WTC11 (cell line): ENCODE measurements at regions not wholly inside any gene's neighbourhood (a gene's known extent, or its start where the extent isn't known, plus 50 kb on each side); places are given as distances from the start of the nearest gene placed in this dataset.

ENCODE experiments used
- ATF6 ChIP-seq: sonication (generic); formaldehyde crosslinking; IDR thresholded peaks from 2 replicates; pipeline ENCODE4 v1.8.1; 2023; ENCODE audit warnings: mild to moderate bottlenecking, missing genetic modification reagents
- CTCF ChIP-seq: fragments of 200-600 bp; IDR thresholded peaks from 2 replicates; pipeline ENCODE4 v1.8.0; 2022; ENCODE audit warnings: antibody characterized with exemption
- FOXK1 ChIP-seq: sonication (generic); formaldehyde crosslinking; IDR thresholded peaks from 2 replicates; pipeline ENCODE4 v1.8.0; 2022; ENCODE audit warnings: mild to moderate bottlenecking, moderate library complexity, missing genetic modification reagents
- IRF2 ChIP-seq: sonication (generic); formaldehyde crosslinking; IDR thresholded peaks from 2 replicates; pipeline ENCODE4 v1.8.0; 2022; ENCODE audit warnings: low read depth, missing genetic modification reagents, borderline replicate concordance
- ZMAT4 ChIP-seq: fragments of 250-450 bp; sonication (Bioruptor Pico); IDR thresholded peaks from 2 replicates; pipeline ENCODE4 v1.9.0; 2021; ENCODE audit warnings: mild to moderate bottlenecking
- ZNF396 ChIP-seq: fragments of 250-450 bp; sonication (Bioruptor Pico); IDR thresholded peaks from 2 replicates; pipeline ENCODE4 v1.8.0; 2021; ENCODE audit warnings: mild to moderate bottlenecking, moderate library complexity, borderline replicate concordance
- ZSCAN18 ChIP-seq: fragments of 250-450 bp; sonication (Bioruptor Pico); IDR thresholded peaks from 2 replicates; pipeline ENCODE4 v2.1.2; 2022; ENCODE audit warnings: mild to moderate bottlenecking, moderate library complexity
- TF ChIP-seq, protein P1 (sequence below): sonication (generic); formaldehyde crosslinking; IDR thresholded peaks from 2 replicates; pipeline ENCODE4 v1.8.1; 2023; ENCODE audit warnings: mild to moderate bottlenecking, missing genetic modification reagents
- TF ChIP-seq, protein P2 (sequence below): sonication (generic); formaldehyde crosslinking; IDR thresholded peaks from 2 replicates; pipeline ENCODE4 v1.8.0; 2022; ENCODE audit warnings: mild to moderate bottlenecking, missing genetic modification reagents
- TF ChIP-seq, protein P3 (sequence below): sonication (generic); formaldehyde crosslinking; IDR thresholded peaks from 2 replicates; pipeline ENCODE4 v1.8.0; 2022; ENCODE audit warnings: mild to moderate bottlenecking, missing genetic modification reagents

- TF ChIP-seq FOXK1, result no peak
- no peak for TF ChIP-seq CTCF
- TF ChIP-seq, protein P1, sequence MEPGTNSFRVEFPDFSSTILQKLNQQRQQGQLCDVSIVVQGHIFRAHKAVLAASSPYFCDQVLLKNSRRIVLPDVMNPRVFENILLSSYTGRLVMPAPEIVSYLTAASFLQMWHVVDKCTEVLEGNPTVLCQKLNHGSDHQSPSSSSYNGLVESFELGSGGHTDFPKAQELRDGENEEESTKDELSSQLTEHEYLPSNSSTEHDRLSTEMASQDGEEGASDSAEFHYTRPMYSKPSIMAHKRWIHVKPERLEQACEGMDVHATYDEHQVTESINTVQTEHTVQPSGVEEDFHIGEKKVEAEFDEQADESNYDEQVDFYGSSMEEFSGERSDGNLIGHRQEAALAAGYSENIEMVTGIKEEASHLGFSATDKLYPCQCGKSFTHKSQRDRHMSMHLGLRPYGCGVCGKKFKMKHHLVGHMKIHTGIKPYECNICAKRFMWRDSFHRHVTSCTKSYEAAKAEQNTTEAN (CRISPR knock-in tag), result no peak
- TF ChIP-seq ZSCAN18 (CRISPR knock-in tag), result no peak
- no peak for TF ChIP-seq ZNF396 (CRISPR knock-in tag)
- TF ChIP-seq, protein P2, sequence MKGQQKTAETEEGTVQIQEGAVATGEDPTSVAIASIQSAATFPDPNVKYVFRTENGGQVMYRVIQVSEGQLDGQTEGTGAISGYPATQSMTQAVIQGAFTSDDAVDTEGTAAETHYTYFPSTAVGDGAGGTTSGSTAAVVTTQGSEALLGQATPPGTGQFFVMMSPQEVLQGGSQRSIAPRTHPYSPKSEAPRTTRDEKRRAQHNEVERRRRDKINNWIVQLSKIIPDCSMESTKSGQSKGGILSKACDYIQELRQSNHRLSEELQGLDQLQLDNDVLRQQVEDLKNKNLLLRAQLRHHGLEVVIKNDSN (CRISPR knock-in tag), result no peak
- no peak for TF ChIP-seq ZMAT4 (CRISPR knock-in tag)
- no peak for TF ChIP-seq ATF6 (CRISPR knock-in tag)
- TF ChIP-seq, protein P3, sequence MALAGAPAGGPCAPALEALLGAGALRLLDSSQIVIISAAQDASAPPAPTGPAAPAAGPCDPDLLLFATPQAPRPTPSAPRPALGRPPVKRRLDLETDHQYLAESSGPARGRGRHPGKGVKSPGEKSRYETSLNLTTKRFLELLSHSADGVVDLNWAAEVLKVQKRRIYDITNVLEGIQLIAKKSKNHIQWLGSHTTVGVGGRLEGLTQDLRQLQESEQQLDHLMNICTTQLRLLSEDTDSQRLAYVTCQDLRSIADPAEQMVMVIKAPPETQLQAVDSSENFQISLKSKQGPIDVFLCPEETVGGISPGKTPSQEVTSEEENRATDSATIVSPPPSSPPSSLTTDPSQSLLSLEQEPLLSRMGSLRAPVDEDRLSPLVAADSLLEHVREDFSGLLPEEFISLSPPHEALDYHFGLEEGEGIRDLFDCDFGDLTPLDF (CRISPR knock-in tag), result no peak
- no peak for TF ChIP-seq IRF2
These were observed 359.6 kb upstream of the ID4 start for GRCh38 chr6:19477563-19477962.
